ENCODE measurements at regions not wholly inside any gene's neighbourhood (a gene's known extent, or its start where the extent isn't known, plus 50 kb on each side); places are given as distances from the start of the nearest gene placed in this dataset.
"Not testable (repeated sequence)": the region's sequence is repeated elsewhere in the genome, so short reads cannot be mapped to it uniquely, and the experiment has no call there.

DNA sequence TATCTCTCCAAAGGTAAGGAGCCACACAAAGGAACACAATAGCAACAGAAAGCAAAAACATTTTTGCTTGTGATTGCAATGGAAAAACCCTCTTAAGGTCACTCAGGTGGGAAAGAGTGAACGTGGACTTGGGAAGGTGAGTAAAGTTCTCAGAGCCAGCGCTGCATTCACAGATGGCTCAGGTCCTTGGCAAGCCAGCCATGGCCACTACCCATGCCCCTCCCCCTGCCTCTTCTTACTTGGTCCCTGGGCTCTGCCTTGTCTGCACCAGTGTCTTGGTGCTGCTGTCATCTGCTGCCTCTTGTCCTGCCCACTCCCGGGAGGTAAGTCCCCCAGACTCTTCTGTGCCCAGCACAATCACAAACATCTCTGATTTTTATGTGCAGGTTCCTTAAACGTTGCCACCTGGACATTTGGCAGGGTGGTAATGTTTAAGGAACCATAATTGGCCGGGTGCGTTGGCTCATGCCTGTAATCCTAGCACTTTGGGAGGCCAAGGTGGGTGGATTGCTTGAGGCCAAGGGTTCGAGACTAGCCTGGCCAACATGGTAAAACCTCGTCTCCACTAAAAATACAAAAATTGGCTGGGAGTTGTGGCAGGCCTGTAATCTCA lies 74.6 kb downstream of the FEM1C start:
- DNase-seq: no peak

DNA sequence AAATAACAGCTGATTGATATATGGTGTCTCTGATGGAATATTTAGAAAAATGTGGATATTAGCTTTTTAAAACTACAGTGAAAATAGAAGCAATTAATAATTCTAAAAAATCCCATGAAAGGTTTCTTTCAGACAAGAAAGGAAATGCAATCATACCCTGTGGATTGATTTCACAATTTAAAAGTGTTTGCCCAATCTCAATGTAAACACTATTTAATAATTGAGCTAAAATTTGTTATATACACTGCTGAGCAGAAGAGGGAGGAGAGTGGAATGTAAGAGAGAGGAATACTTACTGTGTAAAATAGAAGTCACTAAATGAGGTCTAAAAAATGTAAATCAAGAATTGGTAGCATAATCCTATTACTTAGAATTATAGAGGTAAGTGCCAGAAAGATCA lies 76.9 kb downstream of the FEM1C start:
- DNase-seq: no peak

DNA sequence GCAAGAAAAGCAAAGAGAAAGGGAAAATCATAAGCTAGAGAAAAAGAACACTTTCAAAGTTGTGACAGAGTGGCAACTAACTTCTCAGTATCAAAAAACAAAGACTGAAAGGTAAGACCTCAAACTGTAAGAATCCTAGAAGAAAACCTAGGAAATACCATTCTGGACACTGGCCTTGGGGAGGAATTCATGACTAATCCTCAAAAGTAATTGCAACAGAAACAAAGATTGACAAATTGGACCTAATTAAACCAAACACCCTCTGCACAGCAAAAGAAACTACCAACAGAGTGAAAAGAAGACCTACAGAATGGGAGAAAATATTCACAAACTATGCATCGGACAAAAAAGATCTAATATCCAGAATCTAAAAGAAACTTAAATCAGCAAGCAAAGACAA lies 79.1 kb downstream of the FEM1C start:
- no peak for DNase-seq

DNA sequence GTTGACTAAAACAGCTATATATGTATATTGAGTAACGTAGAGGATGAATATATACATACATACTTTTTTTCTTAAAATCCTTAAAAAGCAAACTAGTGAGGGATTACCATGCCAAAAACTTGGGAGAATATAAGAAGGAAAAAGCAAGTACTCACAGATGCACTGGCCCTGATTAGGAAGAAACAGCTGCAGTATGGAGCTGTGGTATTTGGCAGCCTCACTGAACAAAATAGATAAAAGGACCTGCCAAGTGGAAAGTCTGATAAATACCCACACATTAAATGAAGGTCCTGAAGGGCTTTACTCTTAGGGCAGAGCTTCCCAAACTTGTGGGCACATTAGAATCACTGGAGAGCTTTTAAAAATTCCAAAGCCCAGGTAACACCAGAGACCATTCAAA lies 80.6 kb downstream of the FEM1C start:
- no peak for DNase-seq

DNA sequence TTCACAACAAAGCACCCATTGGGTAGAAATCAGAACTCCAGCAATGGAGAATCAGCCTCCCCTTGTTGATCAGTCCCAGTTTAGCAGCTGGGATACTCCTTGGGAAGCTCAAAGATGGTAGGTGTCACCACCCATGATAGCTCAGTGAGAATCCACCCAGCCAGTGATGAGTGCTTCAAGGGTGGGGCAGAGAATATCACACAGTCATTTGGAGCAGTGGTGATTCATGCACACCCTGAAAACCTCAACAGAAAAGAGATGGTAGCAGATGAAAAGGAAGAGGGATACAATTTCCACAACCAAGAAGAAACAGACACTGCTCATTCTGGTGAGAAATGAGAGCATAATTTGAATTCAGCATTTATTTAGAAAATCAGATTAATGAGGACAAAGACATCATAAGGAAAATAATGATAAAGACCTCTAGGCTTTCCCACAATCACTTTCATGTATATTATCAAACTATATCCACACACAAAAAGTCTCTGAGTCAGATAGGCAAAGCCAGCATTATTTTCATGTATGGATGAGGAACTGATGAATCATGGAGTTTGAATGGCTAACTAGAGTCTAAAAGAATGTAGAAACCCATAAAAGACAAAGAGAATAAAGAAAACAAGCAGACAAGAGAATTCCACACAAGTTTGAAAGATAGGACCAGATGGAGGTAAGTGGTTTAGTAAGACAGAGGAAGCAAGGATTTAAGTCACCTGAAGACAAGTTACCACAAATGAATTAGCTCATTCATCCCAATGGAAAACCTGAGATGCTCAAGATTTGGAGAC lies 82.9 kb downstream of the FEM1C start:
- DNase-seq: no peak

DNA sequence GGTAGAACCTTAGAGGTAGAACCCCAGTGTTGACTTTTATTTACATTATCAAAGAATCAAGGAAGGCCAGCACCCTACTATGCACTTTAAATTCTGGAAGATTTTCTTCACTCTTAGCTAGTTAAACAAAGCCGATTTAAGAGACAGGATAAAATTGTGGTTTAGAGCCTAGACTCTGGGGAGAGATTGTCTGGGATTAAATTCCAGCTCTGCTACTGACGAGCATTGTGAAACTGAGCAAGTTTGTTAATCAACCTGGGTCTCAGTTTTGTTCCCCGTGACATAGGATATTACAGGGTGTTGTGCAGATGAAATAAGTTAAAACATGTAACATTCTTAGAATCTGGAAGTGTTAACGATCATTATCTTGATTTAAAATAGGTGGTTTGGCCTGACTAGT lies 83.5 kb downstream of the FEM1C start:
- no peak for DNase-seq

DNA sequence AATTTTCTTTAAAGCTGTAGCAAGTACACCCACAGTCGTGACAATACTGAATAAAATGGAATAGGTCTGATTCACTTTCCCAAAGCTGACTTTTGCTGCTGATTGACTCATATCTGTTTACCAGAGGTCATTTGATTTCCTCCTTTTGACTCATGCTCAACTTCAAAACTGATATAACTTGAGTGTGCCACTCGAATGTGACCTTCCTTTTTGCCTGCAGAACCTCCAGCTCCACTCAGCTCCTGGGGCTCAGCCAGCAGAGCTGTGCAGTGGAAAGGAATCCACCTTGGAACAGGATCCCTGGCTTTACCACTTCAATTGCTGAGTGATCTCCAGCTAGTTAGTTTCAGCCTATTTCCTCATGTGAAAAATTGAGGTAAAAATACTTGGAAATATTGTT lies 84.1 kb downstream of the FEM1C start:
- DNase-seq: no peak

DNA sequence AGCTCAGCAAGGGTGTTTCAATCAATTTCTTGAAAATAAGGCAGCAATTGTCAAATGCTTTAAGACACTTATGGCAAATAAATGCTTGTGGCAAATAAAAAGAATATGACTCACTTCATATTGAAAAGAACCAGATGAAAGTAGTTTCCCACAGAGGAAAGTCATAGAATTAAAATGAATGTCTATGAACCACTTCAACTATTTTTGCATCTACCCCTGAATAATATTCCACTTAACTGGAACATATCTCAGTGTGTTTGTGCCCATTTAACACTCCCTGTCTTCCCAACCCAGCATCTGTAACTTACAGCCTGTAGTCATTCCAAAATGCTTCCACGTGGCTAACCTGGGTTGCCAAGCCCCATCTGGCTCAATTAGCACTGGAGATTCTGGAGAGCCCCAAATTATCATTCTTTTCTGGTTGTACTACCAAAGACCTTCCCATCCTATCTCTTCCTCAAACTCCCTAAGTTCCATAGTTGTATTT lies 84.7 kb downstream of the FEM1C start:
- DNase-seq: no peak

DNA sequence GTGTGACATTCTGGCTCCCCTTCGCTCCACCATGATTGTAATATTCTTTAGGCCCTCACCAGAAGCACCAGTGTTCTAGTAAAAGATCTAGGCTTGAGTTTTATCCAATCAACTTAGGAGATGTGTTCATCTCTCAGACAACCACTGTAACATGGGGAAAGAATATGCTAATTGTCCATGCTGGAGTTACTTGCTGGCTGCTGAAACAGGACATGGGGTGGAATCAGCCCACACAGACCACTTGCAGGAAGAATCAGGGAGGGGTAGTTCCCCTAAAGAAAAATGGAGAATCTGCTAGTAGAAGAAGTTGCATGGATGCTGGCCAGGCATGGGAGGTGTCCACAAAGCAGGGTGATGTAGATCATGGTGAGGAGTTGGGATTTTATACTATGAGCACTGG lies 86.2 kb downstream of the FEM1C start:
- DNase-seq: no peak

DNA sequence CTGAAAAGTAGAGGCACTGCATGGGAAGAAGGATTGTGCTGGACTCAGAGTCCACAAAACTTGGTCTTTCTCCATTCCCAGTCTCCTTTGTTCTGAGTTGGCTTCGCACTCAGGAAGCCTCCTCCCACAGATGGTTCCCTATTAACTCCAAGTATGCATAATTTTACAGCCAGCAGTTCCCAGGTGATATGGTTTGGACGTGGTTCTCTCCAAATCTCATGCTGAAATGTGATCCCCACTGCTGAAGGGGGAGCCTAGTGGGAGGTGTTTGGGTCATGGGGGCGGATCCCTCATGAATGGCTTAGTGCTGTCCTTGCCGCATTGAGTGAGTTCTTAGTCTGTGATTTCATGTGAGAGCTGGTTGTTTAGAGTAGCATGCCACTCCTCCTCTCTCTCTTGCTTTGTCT lies 86.6 kb downstream of the FEM1C start:
- no peak for DNase-seq

DNA sequence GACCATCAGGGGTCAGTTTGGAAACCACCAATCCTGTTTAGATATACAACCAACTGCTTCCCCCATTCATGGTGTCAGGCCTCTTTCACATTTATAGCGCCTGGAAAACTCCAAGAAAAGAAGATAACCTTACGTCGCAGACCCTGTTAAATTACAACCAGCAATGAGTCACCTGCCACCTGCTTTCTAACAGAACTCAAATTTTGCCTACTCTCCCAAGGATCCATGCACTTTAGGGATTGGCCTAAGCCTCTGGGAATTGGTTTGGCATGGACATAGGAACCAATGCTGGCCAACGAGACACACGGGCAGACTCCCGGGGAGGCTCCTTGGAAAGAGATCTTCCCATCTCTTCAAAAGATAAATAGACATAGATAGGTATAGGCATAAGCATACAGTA lies 87.0 kb downstream of the FEM1C start:
- no peak for DNase-seq

DNA sequence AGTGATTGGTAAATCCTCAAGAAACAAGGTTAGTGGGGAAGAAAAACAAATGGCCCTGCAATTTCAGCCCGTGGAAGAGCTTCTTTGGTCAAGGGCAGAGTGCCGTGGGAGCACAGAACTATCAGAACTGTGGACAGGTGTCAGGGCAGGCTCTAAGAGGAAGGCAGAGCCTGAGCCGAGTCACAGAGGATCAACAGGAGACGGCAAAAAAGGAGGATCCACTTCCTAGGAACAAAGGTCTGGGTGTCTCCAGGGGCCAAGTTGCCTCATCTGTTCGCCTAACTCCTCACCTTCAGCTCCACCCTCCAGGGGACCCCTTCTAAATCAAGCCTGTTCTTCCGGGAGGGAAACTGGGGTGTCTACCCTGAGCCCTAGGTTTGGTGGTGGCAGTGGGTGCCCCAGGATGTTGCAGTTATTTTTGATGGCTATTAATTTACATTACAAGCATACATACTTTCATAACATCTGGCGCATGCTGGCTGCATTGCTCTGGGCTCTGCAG lies 88.0 kb downstream of the FEM1C start:
- no peak for DNase-seq

DNA sequence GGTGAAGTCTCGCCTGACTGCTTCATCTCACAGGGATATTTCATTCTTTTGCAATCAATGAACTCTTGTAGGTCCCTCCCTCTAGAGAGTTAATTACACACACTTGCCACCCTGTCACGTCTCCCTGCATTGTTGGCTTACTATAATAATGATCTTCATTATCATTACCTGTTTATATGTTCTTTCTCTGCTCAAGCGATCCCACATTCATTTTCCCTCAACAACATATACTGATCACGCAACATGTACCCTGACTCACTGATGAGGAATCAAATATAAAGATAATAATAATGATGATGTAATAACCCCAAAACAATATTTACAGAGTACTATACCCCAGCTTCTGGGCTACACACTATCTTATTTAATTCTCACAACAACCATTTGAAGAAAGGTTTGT lies 88.5 kb downstream of the FEM1C start:
- no peak for DNase-seq

DNA sequence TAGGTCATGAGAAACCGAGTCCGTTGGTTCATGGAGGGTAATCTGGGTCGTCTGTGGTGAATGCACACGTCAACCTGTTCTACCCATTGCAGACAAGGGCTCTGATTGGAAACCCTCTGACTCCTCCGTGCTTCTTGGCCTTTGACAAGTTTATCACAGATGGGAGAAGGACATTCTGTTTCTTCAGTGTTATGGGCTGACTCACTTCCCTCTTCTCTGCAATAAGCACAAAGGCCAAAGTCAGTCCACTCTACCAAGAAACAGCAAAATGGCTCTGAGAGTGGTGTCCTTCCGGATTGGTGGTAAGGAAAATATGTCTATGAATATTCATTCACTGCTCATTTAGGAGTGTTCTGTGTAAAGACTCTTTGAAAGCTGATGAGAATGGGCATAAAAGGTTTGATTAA lies 89.3 kb downstream of the FEM1C start:
- DNase-seq: no peak

DNA sequence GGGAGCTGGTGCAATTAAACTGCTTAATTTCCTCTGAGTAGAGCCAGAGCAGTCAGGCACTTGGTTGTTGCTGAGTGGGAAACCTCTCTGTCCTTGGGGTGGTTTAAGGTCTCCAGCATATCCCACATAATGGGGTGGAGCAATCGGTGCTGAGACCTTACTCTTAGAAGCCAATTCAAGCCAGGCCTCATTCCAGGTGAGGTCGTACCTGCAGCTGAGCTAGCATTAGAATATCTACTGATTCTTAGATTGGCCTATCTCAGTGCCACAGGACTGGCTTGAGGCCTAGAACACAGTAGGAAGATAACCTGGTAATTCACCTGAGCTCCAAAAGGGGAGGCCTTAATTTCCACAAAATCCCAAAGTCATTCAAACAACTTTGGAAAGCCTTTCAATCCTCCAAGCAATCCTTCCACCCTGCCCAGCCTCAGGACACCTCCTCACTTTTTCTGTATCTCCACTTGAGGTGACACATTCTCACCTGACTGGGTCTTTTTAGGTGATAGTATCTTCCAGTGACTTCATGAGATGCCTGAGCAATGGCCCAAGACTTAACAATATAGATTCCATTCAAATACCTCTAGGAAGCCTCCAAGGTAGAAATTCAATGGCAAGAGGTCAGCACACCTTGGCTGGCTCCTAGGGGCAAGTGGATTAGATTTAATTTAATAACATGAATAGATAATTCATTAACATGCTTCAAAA lies 91.0 kb downstream of the FEM1C start:
- no peak for DNase-seq

DNA sequence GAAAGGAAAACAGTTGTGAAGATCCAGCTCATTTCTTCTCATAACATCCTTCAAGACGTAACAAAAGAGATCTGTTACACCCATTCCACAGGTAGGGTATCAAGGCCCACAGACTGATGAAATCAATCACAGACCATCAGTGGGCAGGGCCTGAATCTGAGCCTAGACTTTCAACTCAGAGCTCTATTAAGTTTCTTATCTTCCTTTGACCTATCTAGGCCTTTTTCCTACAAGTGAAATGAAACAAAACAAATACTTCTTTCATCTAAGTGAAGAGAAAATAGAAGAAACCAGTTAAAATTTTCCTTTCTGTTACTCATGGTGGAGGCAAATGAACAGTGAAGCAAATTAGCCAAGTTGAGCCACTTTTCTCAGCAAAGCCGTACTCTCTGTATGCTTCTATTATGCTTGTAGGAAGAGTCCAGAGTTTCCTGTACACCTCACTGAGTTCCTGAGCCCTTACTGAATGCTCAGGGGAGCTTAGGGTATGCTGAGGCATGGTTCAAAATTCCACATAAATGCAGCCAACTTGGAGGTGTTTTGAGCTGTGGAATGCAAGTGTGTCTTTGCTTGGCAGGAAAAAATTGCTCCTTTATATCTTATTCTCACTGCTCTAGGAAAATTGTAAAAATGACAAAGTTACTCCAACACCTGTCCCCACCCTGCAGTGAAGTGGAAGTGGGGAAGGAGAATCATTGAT lies 91.9 kb downstream of the FEM1C start:
- DNase-seq: no peak

DNA sequence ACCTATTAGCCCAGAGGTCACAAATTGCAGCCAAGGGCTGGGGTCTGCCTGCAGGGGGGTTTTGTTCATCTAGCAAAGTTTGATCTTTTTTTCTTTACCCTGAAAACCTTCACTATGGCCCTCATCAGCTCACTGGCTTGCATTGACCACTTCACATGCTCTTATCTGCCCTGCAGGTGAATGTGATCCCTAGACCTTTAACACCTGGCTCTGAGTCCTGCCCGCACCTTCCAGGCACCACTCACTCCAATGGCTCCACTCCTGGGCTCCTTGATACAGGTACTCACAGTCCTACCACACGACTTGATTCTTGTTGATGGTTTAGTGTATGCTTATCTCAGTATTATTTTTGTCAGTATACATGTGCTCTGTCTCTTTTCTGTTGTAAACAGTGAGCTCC lies 92.5 kb downstream of the FEM1C start:
- DNase-seq: no peak

DNA sequence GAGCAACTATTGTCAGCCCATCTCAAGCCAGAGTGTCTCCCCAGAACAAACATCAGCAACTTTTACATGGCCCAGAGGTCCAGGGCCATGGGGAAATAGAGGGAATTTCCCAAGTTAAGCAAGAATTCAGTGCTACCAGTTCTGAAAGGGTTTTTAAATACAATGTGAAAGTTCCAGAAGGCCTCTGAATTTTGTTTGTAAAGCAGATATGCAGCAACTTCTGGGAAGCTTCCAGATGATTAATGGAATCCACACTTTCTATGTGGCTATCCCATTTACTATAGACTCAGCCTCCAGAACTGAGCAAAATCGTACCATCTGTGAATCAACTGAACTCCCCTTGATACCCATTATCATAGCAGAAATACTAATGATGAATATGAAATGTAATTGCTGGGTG lies 93.8 kb downstream of the FEM1C start:
- DNase-seq: no peak

DNA sequence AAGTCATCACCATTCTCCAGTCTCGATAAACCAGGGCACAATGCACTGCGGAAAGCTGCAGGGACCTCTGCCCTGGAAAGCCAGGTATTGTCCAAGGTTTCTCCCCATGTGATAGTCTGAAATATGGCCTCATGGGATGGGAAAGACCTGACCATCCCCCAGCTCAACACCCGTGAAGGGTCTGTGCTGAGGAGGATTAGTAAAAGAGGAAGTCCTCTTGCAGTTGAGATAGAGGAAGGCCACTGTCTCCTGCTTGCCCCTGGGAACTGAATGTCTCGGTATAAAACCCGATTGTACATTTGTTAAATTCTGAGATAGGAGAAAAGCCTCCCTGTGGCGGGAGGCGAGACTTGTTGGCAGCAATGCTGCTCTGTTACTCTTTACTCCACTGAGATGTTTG lies 95.9 kb downstream of the FEM1C start:
- DNase-seq: not testable (repeated sequence)

DNA sequence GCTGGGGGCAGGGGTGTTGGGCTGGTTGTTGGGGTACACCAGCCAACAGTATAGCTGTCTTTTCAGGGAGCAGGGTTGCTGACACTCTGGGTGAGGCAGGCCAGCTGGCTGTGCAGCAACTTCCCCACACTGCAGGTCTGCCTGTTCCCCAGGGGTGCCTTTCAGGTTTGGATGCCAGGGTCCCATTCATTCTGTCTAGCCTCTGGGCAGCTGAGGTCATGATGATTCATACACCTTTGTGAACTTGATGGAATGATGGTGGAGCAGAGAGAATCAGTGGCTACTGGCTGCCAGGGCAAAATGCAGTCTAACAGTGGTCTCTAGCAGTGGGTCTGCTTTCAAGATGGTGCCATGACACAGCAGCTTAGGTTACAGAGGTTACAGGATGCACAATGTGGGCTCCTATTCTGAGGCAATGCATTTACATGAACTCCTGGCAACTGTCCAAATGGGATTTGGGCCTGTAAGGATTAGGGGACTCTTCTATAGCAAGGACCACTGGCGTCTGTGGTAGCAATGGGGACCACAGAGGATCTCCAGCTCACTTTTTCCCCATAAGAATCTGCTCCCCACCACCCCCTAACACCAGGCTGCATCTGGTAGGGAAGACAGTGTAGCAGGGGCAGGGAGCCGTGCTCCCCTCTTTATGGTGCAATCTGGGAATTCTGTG lies 103.7 kb downstream of the FEM1C start:
- no peak for DNase-seq

DNA sequence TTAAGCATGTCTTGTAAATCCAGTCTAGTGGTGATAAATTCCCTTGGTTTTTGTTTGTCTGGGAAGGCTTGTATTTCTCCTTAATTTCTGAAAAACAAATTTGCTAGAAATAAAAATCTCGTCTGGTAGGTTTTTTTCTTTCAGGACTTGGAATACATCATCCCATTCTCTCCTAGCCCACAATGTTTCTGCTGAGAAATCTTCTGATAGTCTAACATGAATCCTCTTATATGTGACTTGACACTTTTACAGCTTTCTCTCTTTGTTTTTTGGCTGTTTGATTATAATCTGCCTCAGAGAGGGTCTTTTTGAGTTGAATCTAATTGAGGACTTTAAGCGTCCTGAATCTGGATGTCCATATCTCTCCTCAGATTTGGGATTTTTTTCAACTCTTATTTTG lies 104.9 kb downstream of the FEM1C start:
- DNase-seq: no peak

DNA sequence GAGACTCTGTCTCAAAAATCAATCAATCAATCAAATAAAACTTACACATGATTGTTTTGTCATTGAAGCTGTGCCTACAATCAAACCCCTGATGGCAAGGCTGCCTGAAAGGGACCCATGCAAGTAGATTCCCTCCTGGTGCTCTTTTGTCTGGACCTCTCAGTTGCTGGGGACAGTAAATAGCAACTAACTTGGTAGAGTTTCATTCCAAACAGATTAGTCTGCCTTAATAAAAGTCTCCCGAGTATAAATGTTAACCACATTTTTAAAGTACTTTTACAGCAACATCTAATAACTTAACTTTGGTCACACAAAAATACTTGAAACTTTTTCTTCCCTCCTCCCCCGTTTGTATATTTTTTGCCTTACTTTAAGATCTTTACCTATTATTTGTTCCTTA lies 105.5 kb downstream of the FEM1C start:
- no peak for DNase-seq
